Astrocyte of the cerebellum (primary cell): ENCODE measurements at regions not wholly inside any gene's neighbourhood (a gene's known extent, or its start where the extent isn't known, plus 50 kb on each side); places are given as distances from the start of the nearest gene placed in this dataset.

Experiments
- DNase-seq: peaks from one replicate; pipeline ENCODE4 v3.0.0-alpha.2; 2011; ENCODE audit warnings: low read depth
- H3K4me3 ChIP-seq: 2 replicates; pipeline ENCODE4 v1.5.1; 2011; ENCODE audit warnings: mild to moderate bottlenecking, low read depth, low read length, moderate library complexity
- in situ Hi-C: cut with HindIII; loops from 2 replicates; pipeline ENCODE4 v1.10.0; 2017; ENCODE audit warnings: low sequenced_read_pairs
- TF ChIP-seq, protein P1 (sequence below): IDR thresholded peaks from 2 replicates; pipeline ENCODE4 v1.5.1; 2012; ENCODE audit warnings: low read length, low read depth, moderate library complexity, mild to moderate bottlenecking; ENCODE audit errors: missing control alignments

DNA sequence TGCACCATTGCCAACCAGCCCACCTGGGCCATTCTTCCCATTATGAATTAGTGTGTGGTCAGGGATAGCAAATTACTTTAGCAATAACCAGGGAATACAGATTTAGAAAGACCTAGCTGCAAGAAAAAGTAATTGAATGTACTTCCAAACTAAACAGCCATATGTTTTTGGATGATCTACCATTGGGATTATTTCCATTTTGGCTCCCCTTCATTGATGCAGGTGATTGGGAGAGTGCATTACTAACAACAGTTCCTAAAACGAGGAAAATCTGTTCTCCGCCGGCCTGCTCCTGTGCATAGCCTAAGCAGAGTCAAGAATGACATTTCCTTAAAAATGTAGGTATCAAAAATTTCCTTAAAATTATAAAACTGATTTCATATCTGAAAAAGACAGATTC lies 58.5 kb downstream of the MAIP1 start:
- H3K4me3 ChIP-seq: no peak overlapping the region
- no peak for DNase-seq
- TF ChIP-seq, protein P1, sequence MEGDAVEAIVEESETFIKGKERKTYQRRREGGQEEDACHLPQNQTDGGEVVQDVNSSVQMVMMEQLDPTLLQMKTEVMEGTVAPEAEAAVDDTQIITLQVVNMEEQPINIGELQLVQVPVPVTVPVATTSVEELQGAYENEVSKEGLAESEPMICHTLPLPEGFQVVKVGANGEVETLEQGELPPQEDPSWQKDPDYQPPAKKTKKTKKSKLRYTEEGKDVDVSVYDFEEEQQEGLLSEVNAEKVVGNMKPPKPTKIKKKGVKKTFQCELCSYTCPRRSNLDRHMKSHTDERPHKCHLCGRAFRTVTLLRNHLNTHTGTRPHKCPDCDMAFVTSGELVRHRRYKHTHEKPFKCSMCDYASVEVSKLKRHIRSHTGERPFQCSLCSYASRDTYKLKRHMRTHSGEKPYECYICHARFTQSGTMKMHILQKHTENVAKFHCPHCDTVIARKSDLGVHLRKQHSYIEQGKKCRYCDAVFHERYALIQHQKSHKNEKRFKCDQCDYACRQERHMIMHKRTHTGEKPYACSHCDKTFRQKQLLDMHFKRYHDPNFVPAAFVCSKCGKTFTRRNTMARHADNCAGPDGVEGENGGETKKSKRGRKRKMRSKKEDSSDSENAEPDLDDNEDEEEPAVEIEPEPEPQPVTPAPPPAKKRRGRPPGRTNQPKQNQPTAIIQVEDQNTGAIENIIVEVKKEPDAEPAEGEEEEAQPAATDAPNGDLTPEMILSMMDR: no peak
- in situ Hi-C loops: no loop called here

DNA sequence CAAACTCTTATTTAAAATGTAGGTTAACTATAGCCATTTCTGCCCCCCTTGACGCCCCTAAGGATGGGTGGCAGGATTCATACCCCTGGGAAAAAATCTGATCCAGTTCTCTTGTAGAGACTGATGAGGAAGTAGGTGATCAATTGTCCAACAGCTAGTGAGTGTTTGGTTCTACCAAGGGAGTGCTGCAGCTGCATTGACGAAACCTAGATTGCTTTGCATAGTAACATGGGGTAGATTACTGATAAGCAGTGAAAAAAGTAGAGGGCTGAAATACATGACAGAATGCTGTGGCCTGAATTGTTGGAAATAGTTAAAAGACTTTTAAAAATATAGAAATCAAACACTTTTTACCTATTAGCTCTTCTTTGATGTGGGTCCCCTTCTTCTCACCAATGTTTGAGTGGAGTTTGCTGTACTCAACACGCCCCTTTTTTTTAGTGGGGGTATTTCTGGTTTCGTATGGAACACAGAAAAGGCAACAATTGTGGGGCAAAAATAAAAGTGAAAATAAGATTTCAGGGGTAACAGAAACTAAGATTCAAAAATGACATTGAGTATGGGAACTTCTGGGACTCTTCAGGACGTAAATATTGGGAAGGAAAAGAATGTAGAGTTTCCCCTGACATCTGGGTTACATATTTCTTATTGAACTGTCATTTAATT lies 66.2 kb downstream of the MAIP1 start:
- no peak overlapping the region for H3K4me3 ChIP-seq
- DNase-seq: no peak
- TF ChIP-seq, protein P1: no peak
- in situ Hi-C loops: no loop called here

DNA sequence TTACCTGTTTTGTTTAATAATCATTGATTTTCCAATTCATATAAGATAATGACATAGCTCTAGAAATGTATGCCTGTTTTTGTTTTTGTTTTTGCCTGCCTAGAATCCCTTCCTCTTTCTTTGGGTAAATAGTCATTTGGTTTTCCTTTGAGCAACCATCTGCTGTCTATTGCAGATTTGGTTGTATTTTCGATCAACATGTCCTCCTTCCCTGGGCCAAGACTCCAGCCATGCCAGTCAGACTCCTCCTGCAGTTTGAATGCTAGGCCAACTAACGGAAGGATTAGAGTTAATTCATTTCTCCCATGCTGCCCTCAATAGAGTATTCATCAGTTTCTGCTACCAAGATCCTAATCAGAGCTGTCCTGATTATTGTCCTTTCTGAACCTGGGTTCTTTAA lies 67.1 kb downstream of the MAIP1 start:
- H3K4me3 ChIP-seq: no peak overlapping the region
- in situ Hi-C loops: no loop called here
- no peak for DNase-seq
- TF ChIP-seq, protein P1: no peak

DNA sequence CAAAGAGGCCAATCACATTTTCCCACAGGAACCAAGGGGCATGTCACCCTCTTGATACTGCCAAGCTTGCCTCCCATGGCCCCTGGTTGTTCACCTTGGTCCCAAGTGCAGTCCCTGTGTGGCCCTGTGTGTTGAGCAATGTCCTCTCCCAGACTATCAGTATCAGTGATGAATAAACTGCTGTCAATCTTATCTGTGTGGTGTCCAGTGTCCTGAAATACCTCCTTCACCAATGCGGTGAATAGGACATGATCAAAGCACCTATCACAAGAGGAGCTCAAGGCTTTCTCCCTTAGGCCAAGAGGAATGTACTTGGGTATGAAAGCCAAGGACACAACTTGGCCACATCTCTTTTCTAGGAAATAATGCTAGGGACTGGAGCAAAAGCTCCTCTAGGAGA lies 68.2 kb downstream of the MAIP1 start:
- in situ Hi-C loops: no loop called here
- TF ChIP-seq, protein P1: no peak
- DNase-seq: no peak
- H3K4me3 ChIP-seq: no peak overlapping the region

DNA sequence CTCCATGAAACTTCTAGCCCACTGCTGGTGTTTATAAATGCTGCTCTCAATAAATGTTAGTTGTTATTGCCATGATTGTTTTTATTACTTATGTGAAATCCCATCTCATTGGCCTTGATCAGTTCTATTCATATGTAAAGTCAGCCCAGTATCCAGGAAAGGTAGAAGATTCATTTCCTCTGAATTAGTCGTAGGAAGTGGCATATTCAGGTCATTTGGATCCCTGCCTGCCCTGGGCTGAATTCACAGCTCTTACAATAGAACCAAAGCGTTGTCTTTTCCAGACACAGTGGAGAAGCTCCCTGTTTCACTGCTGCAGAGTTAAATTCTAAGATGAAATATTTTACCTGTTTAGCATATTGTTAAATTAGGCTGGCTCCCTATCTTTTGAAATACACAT lies 70.3 kb downstream of the MAIP1 start:
- no peak for DNase-seq
- H3K4me3 ChIP-seq: no peak overlapping the region
- TF ChIP-seq, protein P1: no peak
- in situ Hi-C loops: no loop called here

DNA sequence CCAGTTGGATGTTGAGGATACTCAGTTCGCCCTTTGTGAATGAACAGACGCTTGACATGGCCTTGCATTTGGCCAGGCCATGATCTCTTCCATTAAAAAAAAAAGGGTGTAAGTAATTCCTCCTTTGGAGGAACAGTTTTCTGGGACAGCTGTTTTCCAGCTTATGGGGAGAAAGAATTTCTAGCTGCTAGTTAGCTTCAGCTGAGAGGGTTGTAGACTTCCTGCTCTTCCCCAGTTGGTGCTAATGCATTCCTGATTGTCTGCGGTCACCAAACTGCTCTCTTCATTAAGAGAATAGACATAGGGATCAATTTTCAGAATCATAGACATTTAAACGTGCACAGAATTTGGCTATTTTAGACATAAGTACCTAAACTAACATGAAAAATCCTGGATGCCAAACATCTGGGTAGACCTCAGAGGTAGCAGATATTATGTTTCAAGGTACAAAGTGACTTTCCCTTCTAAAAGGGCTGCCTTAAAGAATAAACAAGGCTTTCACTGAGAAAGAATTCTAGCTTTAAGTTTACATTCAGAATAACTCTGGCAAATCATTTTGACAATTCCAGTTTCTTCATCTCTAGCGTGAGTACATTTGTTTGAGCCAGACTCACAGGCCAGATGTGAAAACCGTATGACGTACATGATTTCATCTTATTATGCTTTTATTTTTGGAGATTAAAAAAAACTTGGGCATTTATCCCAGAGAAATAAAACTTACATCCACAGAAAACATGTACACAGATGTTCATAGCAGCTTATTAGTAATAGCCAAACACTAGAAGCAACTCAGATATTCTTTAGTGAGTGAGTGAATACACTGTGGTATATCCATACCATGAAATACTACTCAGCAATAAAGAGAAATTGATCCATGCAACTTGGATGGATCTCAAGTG lies 71.2 kb downstream of the MAIP1 start:
- no peak for DNase-seq
- H3K4me3 ChIP-seq: no peak overlapping the region
- in situ Hi-C loops: no loop called here
- TF ChIP-seq, protein P1: no peak
